ACC112 (cell line): ENCODE measurements at regions not wholly inside any gene's neighbourhood (a gene's known extent, or its start where the extent isn't known, plus 50 kb on each side); places are given as distances from the start of the nearest gene placed in this dataset.

Source experiments
- H2AFZ ChIP-seq: fragments of 200-600 bp; sonication (generic); one replicate; pipeline ENCODE4 v1.6.0; 2017; ENCODE audit warnings: antibody characterized with exemption, low read length; ENCODE audit not compliant: unreplicated experiment
- H3K27ac ChIP-seq: fragments of 200-600 bp; sonication (generic); 2 replicates; pipeline ENCODE4 v1.5.1; 2014; ENCODE audit warnings: low read depth, mild to moderate bottlenecking, antibody characterized with exemption, low read length, moderate library complexity
- H3K27me3 ChIP-seq: fragments of 200-600 bp; sonication (generic); 2 replicates; pipeline ENCODE4 v1.6.1; 2014; ENCODE audit warnings: mild to moderate bottlenecking, antibody characterized with exemption, low read length, moderate library complexity, mixed read lengths; ENCODE audit not compliant: insufficient read depth
- H3K36me3 ChIP-seq: fragments of 200-600 bp; sonication (generic); 2 replicates; pipeline ENCODE4 v1.6.1; 2016; ENCODE audit warnings: mild to moderate bottlenecking, antibody characterized with exemption, low read length, moderate library complexity, mixed read lengths; ENCODE audit not compliant: insufficient read depth
- H3K4me1 ChIP-seq: fragments of 200-600 bp; sonication (generic); one replicate; pipeline ENCODE4 v1.6.1; 2016; ENCODE audit warnings: low read length, mixed read lengths; ENCODE audit not compliant: insufficient read depth, unreplicated experiment, control insufficient read depth
- H3K4me3 ChIP-seq: fragments of 200-600 bp; sonication (generic); 2 replicates; pipeline ENCODE4 v1.5.1; 2014; ENCODE audit warnings: mild to moderate bottlenecking, low read depth, low read length
- H3K79me2 ChIP-seq: fragments of 200-600 bp; sonication (generic); one replicate; pipeline ENCODE4 v1.6.0; 2016; ENCODE audit warnings: low read length; ENCODE audit not compliant: control insufficient read depth, unreplicated experiment, insufficient read depth

GRCh38 chr5:1730487-1730847, 69.2 kb downstream of the MRPL36 start:
- Histone ChIP-seq H3K79me2 (no peaks in the 10 kb centered on the region), H3K36me3 (no peaks in the 10 kb centered on the region), H3K27me3 (peaks cover 25% of the 10 kb centered on the region; the same call in 1 of the 2 replicates), H3K4me1 (no peaks in the 10 kb centered on the region), H2AFZ (no peak overlapping the region), H3K27ac (no peak overlapping the region), H3K4me3 (no peak overlapping the region)

- H3K27me3 ChIP-seq, result peaks cover 20% of the 10 kb centered on the region; the same call in 1 of the 2 replicates
Observed at GRCh38 chr5:1729641-1730486, 69.8 kb downstream of the MRPL36 start.

GRCh38 chr5:1728846-1729245, 70.8 kb downstream of the MRPL36 start:
- Histone ChIP-seq H3K36me3 (no peaks in the 10 kb centered on the region), H3K27ac (no peak overlapping the region), H2AFZ (no peak overlapping the region), H3K4me3 (no peak overlapping the region), H3K4me1 (no peaks in the 10 kb centered on the region), H3K27me3 (peaks cover 19% of the 10 kb centered on the region; the same call in 1 of the 2 replicates), H3K79me2 (no peaks in the 10 kb centered on the region)

More at GRCh38 chr5:1729641-1730486, 69.8 kb downstream of the MRPL36 start:
- no peaks in the 10 kb centered on the region for H3K4me1 ChIP-seq
- no peak overlapping the region for H3K27ac ChIP-seq
- H3K4me3 ChIP-seq, result no peak overlapping the region
- no peaks in the 10 kb centered on the region for H3K79me2 ChIP-seq
- H3K36me3 ChIP-seq, result no peaks in the 10 kb centered on the region
- H2AFZ ChIP-seq, result no peak overlapping the region

DNA sequence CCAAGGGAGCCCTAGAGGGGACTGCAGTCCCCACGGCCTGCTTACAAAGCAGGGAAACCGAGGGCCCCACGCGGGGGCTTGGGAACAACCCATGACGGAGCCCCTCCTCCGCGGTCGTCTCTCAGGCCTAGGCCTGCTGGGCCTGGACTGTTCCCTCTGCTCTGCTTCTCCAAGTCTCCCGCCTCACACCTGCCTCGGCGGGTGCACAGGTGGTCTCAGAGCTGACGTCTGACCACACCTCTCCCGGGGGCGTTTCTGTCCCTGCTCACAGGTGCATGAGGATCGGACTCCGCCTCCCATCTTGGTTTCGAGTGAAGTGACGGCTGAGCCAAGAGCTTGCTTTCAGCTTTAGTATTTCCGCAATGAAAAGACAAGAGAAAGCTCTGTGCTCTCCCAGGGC, 72.1 kb downstream of the MRPL36 start:
- H3K27ac ChIP-seq, result no peak overlapping the region
- H3K79me2 ChIP-seq, result no peaks in the 10 kb centered on the region
- H3K4me3 ChIP-seq, result no peak overlapping the region
- H3K36me3 ChIP-seq, result no peaks in the 10 kb centered on the region
- no peak overlapping the region for H2AFZ ChIP-seq
- H3K27me3 ChIP-seq, result peaks cover 16% of the 10 kb centered on the region
- no peaks in the 10 kb centered on the region for H3K4me1 ChIP-seq

- Histone ChIP-seq H3K79me2 (no peaks in the 10 kb centered on the region), H3K27me3 (peaks cover 16% of the 10 kb centered on the region), H2AFZ (no peak overlapping the region), H3K27ac (no peak overlapping the region), H3K36me3 (no peaks in the 10 kb centered on the region), H3K4me3 (no peak overlapping the region), H3K4me1 (no peaks in the 10 kb centered on the region)
Observed at GRCh38 chr5:1726956-1727355, 72.7 kb downstream of the MRPL36 start.

DNA sequence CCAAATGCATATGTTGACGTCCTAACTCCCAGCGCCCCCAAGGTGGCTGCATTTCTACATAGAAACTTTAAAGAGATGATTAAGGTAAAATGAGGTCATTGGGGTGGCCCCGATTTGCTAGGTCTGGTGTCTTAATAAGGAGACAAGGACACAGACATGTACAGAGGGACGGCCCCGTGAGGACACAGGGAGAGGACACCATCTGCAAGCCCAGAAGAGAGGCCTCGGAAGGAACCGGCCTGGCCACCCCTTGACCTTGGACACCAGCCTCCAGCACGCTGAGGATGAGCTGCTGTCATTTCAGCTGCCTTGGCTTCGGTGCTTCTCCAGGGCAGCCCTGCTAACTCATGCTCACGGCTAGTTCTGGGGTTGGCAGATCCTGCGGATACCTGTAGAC, 73.2 kb downstream of the MRPL36 start:
- Histone ChIP-seq H3K4me3 (no peak overlapping the region), H3K27ac (no peak overlapping the region), H3K27me3 (peaks cover 18% of the 10 kb centered on the region), H3K36me3 (no peaks in the 10 kb centered on the region), H3K79me2 (no peaks in the 10 kb centered on the region), H3K4me1 (no peaks in the 10 kb centered on the region), H2AFZ (no peak overlapping the region)

- Histone ChIP-seq H3K36me3 (no peaks in the 10 kb centered on the region), H2AFZ (no peak overlapping the region), H3K79me2 (no peaks in the 10 kb centered on the region), H3K4me1 (no peaks in the 10 kb centered on the region), H3K4me3 (peak overlapping the region; percentile 24), H3K27me3 (peaks cover 24% of the 10 kb centered on the region), H3K27ac (no peak overlapping the region)
Observed at GRCh38 chr5:1725641-1726468, 73.8 kb downstream of the MRPL36 start.

GRCh38 chr5:1724822-1725602, 74.6 kb downstream of the MRPL36 start:
- Histone ChIP-seq H3K36me3 (no peaks in the 10 kb centered on the region), H3K79me2 (no peaks in the 10 kb centered on the region), H3K4me3 (peak overlapping the region; percentile 24), H2AFZ (peak overlapping the region; percentile 53), H3K27ac (no peak overlapping the region), H3K4me1 (no peaks in the 10 kb centered on the region), H3K27me3 (peaks cover 30% of the 10 kb centered on the region)

DNA sequence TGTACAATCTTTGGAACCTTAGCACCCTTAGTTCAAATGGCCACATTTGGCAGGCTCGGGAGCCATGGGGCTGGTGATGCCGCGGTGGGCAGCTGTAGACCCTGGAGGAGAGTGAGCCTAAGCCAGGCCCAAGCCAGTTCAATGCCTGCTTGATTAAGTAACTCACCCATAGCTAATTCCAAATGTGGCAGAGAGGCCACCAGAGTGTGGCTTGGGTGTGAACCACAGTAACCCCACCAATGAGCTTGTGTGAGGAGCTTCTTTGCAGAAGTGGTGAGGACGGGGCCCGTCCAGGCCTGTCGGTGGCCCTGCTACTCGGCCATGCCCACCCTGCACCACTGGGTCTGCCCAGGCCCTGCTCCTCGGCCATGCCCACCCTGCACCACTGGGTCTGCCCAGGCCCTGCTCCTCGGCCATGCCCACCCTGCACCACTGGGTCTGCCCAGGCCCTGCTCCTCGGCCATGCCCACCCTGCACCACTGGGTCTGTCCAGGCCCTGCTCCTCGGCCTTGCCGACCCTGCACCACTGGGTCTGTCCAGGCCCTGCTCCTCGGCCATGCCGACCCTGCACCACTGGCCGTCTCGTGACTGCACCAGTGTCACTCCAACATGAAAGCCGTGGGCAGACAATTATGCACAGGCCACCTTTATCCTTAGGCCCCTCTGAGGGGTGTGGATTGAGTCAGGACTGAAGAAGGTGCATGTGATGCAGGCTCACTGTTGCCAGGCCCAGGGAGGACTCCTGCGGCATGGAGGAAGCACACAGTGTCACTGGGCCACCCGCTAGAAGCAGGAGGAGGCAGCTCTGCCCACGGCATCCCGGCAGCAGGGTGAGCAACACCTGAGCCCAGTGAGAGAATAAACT, 75.4 kb downstream of the MRPL36 start:
- Histone ChIP-seq H3K4me1 (no peaks in the 10 kb centered on the region), H3K27me3 (peaks cover 31% of the 10 kb centered on the region), H3K36me3 (no peaks in the 10 kb centered on the region), H3K27ac (no peak overlapping the region), H2AFZ (no peak overlapping the region), H3K4me3 (no peak overlapping the region), H3K79me2 (no peaks in the 10 kb centered on the region)

DNA sequence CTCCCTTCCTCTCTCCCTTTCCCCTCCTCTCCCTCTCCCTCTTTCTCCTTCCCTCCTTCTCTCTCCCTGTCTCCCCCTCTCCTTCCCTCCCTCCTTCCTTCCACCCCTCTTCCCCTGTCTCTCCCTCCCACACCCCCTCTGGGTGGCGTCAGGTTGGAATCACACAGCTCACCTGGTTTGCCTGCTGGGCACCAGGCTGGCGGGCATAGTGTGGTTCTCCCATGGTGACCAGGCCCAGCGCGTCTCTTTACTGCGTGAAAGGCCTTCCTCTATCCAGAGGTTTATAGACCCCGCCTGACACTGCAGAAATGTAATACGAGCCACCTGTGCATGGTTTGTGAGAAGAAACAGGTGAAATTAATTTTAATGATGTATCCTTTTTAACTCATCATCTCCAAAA, 76.2 kb downstream of the MRPL36 start:
- Histone ChIP-seq H3K36me3 (no peaks in the 10 kb centered on the region; the same call in 1 of the 2 replicates), H3K27me3 (peaks cover 38% of the 10 kb centered on the region), H3K4me1 (no peaks in the 10 kb centered on the region), H3K27ac (no peak overlapping the region), H2AFZ (no peak overlapping the region), H3K4me3 (no peak overlapping the region), H3K79me2 (no peaks in the 10 kb centered on the region)
